Activated T-helper 17 cell treated with anti-CD3 and anti-CD28 coated beads, Interleukin-2, amount 50 U/mL, for 72 hours (primary cell): ENCODE measurements at regions not wholly inside any gene's neighbourhood (a gene's known extent, or its start where the extent isn't known, plus 50 kb on each side); places are given as distances from the start of the nearest gene placed in this dataset.
"Not testable (repeated sequence)": the region's sequence is repeated elsewhere in the genome, so short reads cannot be mapped to it uniquely, and the experiment has no call there.

Experiments used
- ATAC-seq: fragments of 150-1000 bp; cut with Tn5 transposase; replicated peaks from 2 replicates; pipeline ENCODE4 v1.10.0; 2021; ENCODE audit warnings: mild to moderate bottlenecking, moderate library complexity
- H3K27ac Mint-ChIP-seq: one replicate; pipeline ENCODE4 v1.8.0; 2022; ENCODE audit warnings: mixed read lengths
- H3K27me3 Mint-ChIP-seq: one replicate; pipeline ENCODE4 v1.8.0; 2022; ENCODE audit warnings: mixed read lengths
- H3K36me3 Mint-ChIP-seq: one replicate; pipeline ENCODE4 v1.8.0; 2022; ENCODE audit warnings: low read depth, mild to moderate bottlenecking, mixed read lengths
- H3K4me1 Mint-ChIP-seq: one replicate; pipeline ENCODE4 v1.8.0; 2022; ENCODE audit warnings: mixed read lengths
- H3K4me3 Mint-ChIP-seq: one replicate; pipeline ENCODE4 v1.8.0; 2022; ENCODE audit warnings: mild to moderate bottlenecking, mixed read lengths
- H3K9me3 Mint-ChIP-seq: one replicate; pipeline ENCODE4 v1.8.0; 2022; ENCODE audit warnings: mixed read lengths

DNA sequence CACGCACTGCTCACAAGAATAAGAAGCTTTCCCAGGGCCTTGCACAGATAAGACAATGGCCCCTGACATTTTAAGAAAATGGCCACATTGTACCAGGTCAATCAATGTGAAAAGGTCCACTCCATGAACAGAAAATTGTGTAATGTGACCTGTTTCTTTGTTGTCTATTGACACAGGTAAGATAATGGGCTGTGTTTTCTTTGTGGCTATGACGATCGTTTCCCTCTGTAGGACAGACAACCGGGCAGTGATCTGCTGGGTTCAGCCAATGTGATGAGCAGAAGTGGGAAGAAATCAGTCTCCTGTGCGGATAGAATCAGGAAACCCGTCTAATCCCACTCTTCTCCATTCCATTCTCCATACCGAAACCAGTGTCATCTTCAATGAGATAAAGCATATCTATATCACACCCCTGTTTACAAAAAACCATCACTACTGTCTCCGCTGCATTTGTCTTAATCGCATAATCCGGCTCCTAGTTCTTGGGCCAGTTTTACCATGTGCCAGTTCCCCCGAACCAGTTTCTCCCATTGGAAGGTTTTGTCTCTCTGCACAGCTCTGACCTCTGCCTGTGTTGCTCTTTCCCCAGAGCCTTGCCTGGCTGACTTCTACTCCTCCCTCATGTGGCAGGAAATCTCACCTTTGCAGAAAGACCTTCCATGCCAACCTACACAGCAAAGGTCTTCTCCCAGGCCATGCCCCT, 66.9 kb upstream of the ATF7IP2 start:
- no peak for ATAC-seq
- Mint-ChIP-seq H3K4me1 (peaks cover 12% of the 10 kb centered on the region), H3K27ac (no peak overlapping the region), H3K9me3 (no peaks in the 10 kb centered on the region), H3K27me3 (no peaks in the 10 kb centered on the region), H3K4me3 (no peak overlapping the region), H3K36me3 (no peaks in the 10 kb centered on the region)

DNA sequence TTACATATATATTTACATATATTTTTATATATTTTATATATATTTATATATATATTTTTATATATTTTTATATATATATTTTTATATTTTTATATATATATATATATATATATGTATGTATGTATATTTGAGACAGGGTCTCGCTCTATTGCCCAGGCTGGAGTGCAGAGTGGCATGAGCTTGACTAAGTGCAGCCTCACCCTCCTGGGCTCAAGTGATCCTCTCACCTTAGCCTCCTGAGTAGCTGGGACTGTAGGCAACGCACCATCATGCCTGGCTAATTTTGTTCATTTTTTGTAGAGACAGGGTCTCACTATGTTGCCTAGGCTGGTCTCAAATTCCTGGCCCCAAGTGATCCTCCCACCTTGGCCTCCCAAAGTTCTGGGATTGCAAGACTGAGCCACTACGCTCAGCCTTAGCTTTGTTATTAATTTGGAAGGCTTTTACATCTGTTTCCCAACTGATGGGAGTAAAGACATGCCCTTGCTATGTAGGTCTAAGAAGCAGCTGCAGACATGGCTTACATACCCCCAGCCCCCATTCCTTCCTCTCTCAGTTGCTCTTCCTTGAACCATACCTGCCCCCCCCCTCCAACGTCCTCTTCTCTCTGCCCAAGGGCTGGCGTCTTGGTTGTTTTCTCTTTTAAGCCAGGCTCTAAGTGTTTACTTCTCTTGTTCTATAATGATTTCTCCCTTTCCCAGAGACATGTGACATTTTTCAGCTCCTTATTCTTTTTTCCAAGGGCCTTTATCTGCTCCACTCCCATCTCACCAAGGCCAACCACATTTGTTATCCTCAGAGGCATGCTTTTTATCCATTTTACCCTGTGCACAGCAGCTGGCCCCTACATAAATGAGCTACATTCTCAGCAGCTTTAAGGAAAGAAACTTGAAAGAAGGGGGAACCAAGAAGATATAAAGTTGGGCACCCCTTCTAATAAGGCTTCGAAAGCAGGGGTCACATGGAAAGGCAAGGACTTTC, 64.2 kb upstream of the ATF7IP2 start:
- Mint-ChIP-seq H3K4me3 (no peak overlapping the region), H3K4me1 (peaks cover 3% of the 10 kb centered on the region), H3K36me3 (no peaks in the 10 kb centered on the region), H3K9me3 (peaks cover 8% of the 10 kb centered on the region), H3K27ac (no peak overlapping the region), H3K27me3 (no peaks in the 10 kb centered on the region)
- peak; percentile 47 for ATAC-seq

DNA sequence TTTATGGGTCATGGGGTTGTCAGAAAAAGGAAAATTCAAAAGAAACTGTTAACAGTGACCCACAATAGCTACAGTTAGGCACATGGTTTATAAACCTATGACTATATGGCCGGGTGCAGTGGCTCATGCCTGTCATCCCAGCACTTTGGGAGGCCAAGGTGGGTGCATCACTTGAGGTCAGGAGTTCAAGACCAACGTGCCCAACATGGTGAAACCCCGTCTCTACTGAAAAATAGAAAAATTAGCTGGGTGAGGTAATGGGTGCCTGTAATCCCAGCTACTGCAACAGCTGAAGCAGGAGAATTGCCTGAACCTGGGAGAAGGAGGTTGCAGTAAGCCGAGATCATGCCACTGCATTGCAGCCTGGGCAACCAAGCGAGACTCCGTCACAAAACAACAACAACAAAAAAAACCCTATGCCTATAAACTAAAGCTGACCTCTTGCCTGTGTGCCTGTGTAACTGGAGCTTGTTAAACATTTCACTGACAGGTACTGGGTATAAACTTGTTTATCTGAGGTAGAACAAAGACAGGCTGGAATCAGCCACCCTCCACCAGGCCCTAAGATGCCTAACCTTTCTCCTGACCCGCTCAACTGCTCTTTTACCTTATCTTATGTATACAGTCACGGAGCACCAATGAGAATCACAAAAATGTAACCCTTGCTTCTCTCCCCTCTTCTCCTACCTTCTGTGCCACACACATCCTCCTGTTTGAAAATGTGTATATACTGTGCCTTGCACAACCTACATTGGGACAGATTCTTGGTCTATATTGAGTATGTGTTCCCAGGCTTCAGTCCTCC, 62.9 kb upstream of the ATF7IP2 start:
- peaks cover 3% of the 10 kb centered on the region for H3K4me1 Mint-ChIP-seq
- H3K4me3 Mint-ChIP-seq: no peak overlapping the region
- no peak overlapping the region for H3K27ac Mint-ChIP-seq
- H3K27me3 Mint-ChIP-seq: no peaks in the 10 kb centered on the region
- peaks cover 11% of the 10 kb centered on the region for H3K9me3 Mint-ChIP-seq
- H3K36me3 Mint-ChIP-seq: no peaks in the 10 kb centered on the region
- no peak for ATAC-seq

DNA sequence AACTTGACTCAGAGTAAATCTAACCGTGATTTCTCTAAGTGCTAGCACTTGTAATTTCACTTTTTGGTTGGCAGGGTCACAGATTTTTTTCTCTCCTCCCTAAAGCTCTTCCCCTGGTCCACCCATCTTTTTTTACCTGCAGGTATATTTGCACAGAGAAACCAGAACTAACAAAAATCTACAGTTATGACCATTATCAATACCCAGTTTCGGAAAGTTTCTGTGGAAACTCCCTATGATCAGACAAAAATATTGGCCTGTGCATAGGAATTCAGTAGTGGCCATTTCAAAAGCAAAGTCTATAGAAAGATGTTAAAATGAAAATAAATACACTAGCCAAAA, 62.4 kb upstream of the ATF7IP2 start:
- Mint-ChIP-seq H3K27ac (no peak overlapping the region), H3K36me3 (no peaks in the 10 kb centered on the region), H3K4me1 (peaks cover 3% of the 10 kb centered on the region), H3K4me3 (no peak overlapping the region), H3K9me3 (peaks cover 11% of the 10 kb centered on the region), H3K27me3 (no peaks in the 10 kb centered on the region)
- ATAC-seq: no peak

GRCh38 chr16:10324210-10324609, 61.7 kb upstream of the ATF7IP2 start:
- no peaks in the 10 kb centered on the region for H3K36me3 Mint-ChIP-seq
- H3K4me1 Mint-ChIP-seq: peaks cover 1% of the 10 kb centered on the region
- no peak for ATAC-seq
- H3K4me3 Mint-ChIP-seq: no peak overlapping the region
- H3K27me3 Mint-ChIP-seq: no peaks in the 10 kb centered on the region
- H3K27ac Mint-ChIP-seq: no peak overlapping the region
- peaks cover 11% of the 10 kb centered on the region for H3K9me3 Mint-ChIP-seq

GRCh38 chr16:10325783-10326543, 59.9 kb upstream of the ATF7IP2 start:
- ATAC-seq: no peak
- H3K9me3 Mint-ChIP-seq: peaks cover 11% of the 10 kb centered on the region
- H3K36me3 Mint-ChIP-seq: no peaks in the 10 kb centered on the region
- no peaks in the 10 kb centered on the region for H3K27me3 Mint-ChIP-seq
- no peaks in the 10 kb centered on the region for H3K4me1 Mint-ChIP-seq
- no peak overlapping the region for H3K27ac Mint-ChIP-seq
- no peak overlapping the region for H3K4me3 Mint-ChIP-seq

DNA sequence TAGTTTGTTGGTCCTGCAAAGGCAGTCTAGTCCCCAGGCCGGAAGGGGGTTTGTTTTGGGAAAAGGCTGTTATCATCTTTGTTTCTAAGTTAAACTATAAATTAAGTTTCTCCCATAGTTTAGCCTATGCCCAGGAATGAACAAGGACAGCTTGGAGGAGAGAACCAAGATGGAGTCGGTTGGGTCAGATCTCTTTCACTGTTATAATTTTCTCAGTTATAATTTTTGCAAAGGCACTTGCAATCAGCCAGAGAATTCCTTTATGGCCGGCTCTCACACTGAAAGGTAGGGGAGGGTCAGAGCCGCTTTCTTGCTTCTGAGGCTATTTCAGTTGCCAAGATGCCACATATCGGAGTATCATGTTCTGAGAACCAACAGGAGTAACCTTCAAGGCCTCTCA, 59.2 kb upstream of the ATF7IP2 start:
- Mint-ChIP-seq H3K9me3 (peaks cover 11% of the 10 kb centered on the region), H3K4me1 (no peaks in the 10 kb centered on the region), H3K27ac (no peak overlapping the region), H3K4me3 (no peak overlapping the region), H3K27me3 (no peaks in the 10 kb centered on the region), H3K36me3 (no peaks in the 10 kb centered on the region)
- no peak for ATAC-seq

DNA sequence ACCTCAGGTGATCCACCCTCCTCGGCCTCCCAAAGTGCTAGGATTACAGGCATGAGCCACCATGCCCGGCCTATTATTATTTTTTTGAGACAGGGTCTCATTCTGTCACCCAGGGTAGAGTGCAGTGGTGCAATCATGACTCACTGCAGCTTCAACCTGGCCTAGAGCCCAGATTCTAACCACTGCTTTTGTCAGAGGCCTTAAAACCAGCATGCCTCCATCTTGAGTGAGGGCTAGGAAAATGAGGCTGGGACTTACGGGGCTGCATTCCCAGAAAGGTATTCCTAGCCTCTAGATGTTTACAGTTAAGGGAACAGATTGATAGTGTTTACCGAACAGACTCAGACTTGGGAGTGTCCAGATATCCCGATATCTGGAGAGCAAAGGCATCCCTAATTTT, 57.6 kb upstream of the ATF7IP2 start:
- H3K4me3 Mint-ChIP-seq: peak overlapping the region; percentile 34
- not testable (repeated sequence) for H3K27ac Mint-ChIP-seq, H3K4me1 Mint-ChIP-seq

DNA sequence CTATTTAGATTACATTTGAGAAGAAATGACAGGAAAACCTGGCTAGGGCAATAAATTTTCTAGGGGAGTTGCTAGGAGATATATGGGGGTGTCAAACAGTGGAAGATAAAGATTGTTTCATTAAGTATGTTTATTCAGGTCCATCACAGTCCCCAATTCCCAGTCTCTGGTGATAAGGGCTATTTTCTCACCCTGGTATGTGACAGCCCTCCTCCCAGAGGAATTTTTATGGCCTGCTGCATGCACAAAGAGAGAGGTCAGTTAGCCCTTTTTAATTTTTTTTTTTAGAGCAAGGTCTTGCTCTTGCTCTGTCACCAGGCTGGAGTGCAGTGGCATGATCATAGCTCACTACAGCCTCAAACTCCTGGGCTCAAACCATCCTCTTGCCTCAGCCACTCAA, 53.6 kb upstream of the ATF7IP2 start:
- H3K4me1 Mint-ChIP-seq: peaks cover 4% of the 10 kb centered on the region
- peak overlapping the region; percentile 53 for H3K4me3 Mint-ChIP-seq
- H3K27me3 Mint-ChIP-seq: no peaks in the 10 kb centered on the region
- no peak for ATAC-seq
- H3K27ac Mint-ChIP-seq: peak overlapping the region; percentile 67
- peaks cover 4% of the 10 kb centered on the region for H3K9me3 Mint-ChIP-seq
- no peaks in the 10 kb centered on the region for H3K36me3 Mint-ChIP-seq

More for the DNA sequence above, 57.6 kb upstream of the ATF7IP2 start:
- peaks cover 11% of the 10 kb centered on the region for H3K9me3 Mint-ChIP-seq
- ATAC-seq: peak; percentile 52
- not testable (repeated sequence) for H3K36me3 Mint-ChIP-seq, H3K27me3 Mint-ChIP-seq

DNA sequence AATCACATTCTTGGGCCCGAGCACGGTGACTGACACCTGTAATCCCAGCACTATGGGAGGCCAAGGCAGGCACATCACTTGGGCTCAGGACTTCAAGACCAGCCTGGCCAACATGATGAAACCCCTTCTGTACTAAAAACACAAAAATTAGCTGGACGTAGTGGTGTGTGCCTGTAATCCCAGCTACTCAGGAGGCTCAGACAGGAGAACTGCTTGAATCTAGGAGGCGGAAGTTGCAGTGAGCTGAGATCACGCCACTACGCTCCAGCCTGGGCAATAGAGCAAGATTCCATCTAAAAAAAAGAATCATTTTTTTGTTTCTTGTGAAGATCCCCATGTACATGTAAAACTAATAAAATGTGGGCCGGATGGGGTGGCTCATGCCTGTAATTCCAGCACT, 53.1 kb upstream of the ATF7IP2 start:
- H3K27me3 Mint-ChIP-seq: no peaks in the 10 kb centered on the region
- H3K4me1 Mint-ChIP-seq: peaks cover 4% of the 10 kb centered on the region
- no peak for ATAC-seq
- no peaks in the 10 kb centered on the region for H3K9me3 Mint-ChIP-seq
- H3K36me3 Mint-ChIP-seq: no peaks in the 10 kb centered on the region
- peak overlapping the region; percentile 53 for H3K4me3 Mint-ChIP-seq
- H3K27ac Mint-ChIP-seq: peak overlapping the region; percentile 67

GRCh38 chr16:10333321-10334032, 52.4 kb upstream of the ATF7IP2 start:
- ATAC-seq: peak; percentile 84
- H3K27ac Mint-ChIP-seq: peak overlapping the region; percentile 67
- no peaks in the 10 kb centered on the region for H3K9me3 Mint-ChIP-seq
- no peaks in the 10 kb centered on the region for H3K36me3 Mint-ChIP-seq
- H3K27me3 Mint-ChIP-seq: no peaks in the 10 kb centered on the region
- H3K4me3 Mint-ChIP-seq: peak overlapping the region; percentile 53
- H3K4me1 Mint-ChIP-seq: peaks cover 4% of the 10 kb centered on the region

DNA sequence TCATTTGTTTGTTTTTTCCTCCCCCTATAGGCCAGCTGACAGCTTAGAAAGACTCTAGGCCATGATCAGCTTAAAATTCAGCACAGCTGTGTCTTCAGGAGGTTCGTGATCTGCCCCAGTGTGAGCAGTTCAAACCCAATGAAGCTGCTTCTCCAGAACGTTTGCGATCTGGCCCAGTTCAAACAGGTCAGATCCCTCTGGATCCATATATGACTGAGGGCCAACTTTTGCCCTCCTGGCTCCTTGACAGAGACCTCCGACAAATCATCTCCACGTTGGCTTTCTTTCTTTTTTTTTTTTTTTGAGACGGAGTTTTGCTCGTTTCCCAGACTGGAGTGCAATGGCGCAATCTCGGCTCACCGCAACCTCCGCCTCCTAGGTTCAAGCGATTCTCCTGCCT, 50.2 kb upstream of the ATF7IP2 start:
- no peaks in the 10 kb centered on the region for H3K27me3 Mint-ChIP-seq
- no peak overlapping the region for H3K4me3 Mint-ChIP-seq
- H3K9me3 Mint-ChIP-seq: peaks cover 8% of the 10 kb centered on the region
- no peak for ATAC-seq
- H3K36me3 Mint-ChIP-seq: no peaks in the 10 kb centered on the region
- H3K27ac Mint-ChIP-seq: no peak overlapping the region
- H3K4me1 Mint-ChIP-seq: peaks cover 4% of the 10 kb centered on the region
